GDM1 (cell line): ENCODE measurements at regions not wholly inside any gene's neighbourhood (a gene's known extent, or its start where the extent isn't known, plus 50 kb on each side); places are given as distances from the start of the nearest gene placed in this dataset.

Experiments
- DNase-seq: peaks from one replicate; lab custom pipeline; 2025; lab: John Stamatoyannopoulos, UW

GRCh38 chr9:110058304-110058953 is 149.5 kb downstream of the C9orf152 start:
- DNase-seq: no peak

DNA sequence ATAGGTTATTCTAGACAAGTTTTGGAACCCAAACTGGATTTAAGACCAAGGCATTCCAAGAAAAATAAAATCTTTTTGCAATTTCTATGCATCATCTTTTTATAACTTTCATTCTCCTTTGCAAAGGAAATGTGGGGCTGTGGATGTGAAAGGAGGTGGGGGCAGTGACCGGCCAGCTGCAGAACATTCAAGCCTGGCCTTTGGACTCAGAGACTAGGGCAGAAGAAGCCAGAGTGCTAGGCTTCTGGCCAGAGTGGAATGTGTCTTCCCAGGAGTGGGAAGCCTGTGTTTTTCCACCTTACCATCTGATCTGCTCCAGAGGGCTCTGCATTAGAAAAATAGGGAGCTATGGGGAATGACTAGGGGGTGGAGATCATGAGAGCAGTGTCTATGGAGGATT is 148.5 kb downstream of the C9orf152 start:
- no peak for DNase-seq

- no peak for DNase-seq
These were observed 143.2 kb downstream of the C9orf152 start for GRCh38 chr9:110064803-110065202.

GRCh38 chr9:110065532-110065931 is 142.4 kb downstream of the C9orf152 start:
- no peak for DNase-seq

GRCh38 chr9:110066929-110067716 is 140.8 kb downstream of the C9orf152 start:
- DNase-seq: no peak

GRCh38 chr9:110068212-110068611 is 139.7 kb downstream of the C9orf152 start:
- no peak for DNase-seq

GRCh38 chr9:110069326-110070248 is 138.4 kb downstream of the C9orf152 start:
- DNase-seq: no peak

- DNase-seq: no peak
These were observed 135.2 kb downstream of the C9orf152 start for GRCh38 chr9:110072597-110073355.

DNA sequence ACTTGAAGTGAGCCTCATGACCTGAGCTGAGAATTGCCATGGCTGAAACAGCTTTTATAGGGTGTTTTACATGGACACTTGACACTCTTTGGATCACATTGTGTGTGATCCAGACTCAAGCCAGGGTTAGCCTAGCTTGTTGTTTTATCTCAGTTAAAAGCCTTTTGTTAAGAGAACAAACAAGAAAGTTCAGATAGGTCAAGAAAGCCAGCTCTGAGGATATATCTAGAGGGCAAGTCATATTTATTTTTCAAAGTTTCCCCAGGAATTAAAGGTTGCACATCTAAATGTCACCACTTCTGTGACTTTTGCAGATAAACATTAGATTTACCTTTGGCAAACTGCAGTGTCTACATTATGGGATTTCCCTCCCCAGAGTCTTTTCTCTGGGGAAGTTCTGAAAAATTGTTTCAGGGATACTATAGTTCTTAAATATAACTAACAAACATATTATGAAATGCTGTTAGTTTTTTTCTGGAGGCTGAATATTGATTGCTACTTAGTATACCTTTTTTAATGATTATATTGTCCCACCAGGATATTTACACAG is 134.5 kb downstream of the C9orf152 start:
- no peak for DNase-seq

GRCh38 chr9:110076894-110077725 is 130.8 kb downstream of the C9orf152 start:
- no peak for DNase-seq

GRCh38 chr9:110077925-110078324 is 130.0 kb downstream of the C9orf152 start:
- no peak for DNase-seq

DNA sequence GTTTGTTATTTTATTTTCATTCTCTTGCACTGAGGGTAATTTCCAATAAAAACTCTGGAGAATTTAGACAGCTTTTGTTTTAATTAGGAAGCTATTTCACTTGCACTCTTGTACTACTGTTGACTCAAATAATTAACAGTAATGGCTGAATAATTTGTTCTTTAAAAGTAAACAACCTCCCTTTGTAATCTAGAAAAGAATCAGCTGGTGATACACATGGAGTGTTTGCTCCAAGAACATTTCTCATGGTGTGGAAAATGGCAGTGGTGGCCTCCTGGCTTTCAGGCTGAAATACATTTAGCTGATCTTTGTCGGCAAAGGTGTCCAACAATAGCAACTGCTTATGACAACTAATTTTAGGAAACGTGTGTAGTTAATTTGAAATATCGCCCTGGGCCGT is 129.4 kb downstream of the C9orf152 start:
- DNase-seq: no peak

DNA sequence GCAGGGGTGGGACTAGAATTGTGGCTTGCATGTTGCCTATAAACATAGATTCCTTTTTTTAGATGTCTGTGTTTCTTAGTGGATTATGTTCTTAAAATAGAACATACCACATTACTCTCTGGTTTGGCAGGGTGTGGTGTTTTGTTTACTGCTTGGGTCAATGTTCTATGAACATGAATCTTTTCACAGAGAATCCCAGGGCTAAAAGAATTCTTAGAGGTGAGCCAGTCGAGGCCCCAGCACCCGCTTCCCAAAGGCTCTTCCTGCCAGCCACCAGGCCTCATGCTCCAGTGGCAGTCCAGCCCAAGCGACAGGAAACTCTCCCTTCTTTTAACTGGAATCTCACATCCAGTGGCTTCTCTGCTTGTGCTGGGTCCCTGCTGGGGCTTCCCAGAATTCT is 126.6 kb downstream of the C9orf152 start:
- no peak for DNase-seq

GRCh38 chr9:110083866-110084265 is 124.1 kb downstream of the C9orf152 start:
- no peak for DNase-seq

- no peak for DNase-seq
These were observed 121.4 kb downstream of the C9orf152 start for GRCh38 chr9:110086537-110086936.

DNA sequence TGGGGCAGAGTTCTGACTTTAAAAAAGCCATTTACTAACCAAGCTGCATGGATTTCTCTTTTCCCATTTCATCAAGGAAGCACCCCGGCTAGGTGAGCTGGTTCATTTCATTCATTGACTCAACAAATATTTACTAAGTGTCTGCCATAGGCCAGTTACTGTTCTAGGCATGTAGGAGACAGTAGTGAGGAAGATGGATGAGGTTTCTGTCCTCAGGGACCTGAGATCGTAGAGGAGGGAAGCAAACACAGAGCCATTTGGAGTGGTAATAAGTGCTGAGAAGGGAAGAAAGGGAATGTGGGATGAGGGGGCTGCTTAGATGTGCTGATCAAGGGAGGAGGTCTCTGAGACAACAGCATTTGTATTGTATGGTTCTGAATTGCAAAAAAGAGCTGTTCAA is 120.4 kb downstream of the C9orf152 start:
- DNase-seq: no peak

GRCh38 chr9:110088099-110088498 is 119.9 kb downstream of the C9orf152 start:
- DNase-seq: no peak

GRCh38 chr9:110089681-110090370 is 118.1 kb downstream of the C9orf152 start:
- DNase-seq: no peak

GRCh38 chr9:110092792-110093191 is 115.2 kb downstream of the C9orf152 start:
- DNase-seq: no peak

DNA sequence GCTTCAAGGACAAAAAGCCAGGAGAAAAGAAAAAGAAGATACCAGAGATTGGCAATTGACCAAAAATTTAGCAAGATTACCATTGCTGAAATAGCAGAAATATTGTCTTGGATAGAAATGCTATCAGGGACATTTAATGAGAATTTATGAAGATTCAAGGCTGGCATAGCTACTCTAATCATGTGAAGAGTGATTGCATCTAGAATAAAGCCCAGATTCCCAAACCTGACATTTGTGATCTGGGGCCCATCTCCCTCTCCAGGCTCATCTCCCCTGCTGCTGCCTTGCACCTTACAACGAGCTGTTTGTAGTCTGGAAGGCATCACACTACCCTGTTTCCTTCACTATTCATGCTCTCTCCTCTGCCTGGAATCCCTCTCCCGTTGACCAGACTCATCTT is 114.5 kb downstream of the C9orf152 start:
- DNase-seq: no peak
